ENCODE measurements at regions not wholly inside any gene's neighbourhood (a gene's known extent, or its start where the extent isn't known, plus 50 kb on each side); places are given as distances from the start of the nearest gene placed in this dataset.

GRCh38 chr21:35116777-35117176, 67.7 kb upstream of the RUNX1 start:
- no peak for TF ChIP-seq CREB1 (IDR thresholded peaks at IDR 0.05; ENCODE audit: low read depth)
- TF ChIP-seq YY1 (IDR thresholded peaks at IDR 0.05; ENCODE audit: low read depth) = no peak
- TF ChIP-seq EP300 (IDR thresholded peaks at IDR 0.05; ENCODE audit: borderline replicate concordance) = no peak
- TF ChIP-seq TEAD4 (IDR thresholded peaks at IDR 0.05) = no peak
- no peak for TF ChIP-seq MAX (IDR thresholded peaks at IDR 0.05)
- no peak for TF ChIP-seq CEBPB (IDR thresholded peaks at IDR 0.05)
- TF ChIP-seq TAF1 (IDR thresholded peaks at IDR 0.05; ENCODE audit: low read depth) = no peak
- no peak for TF ChIP-seq NFIC (IDR thresholded peaks at IDR 0.05)
- TF ChIP-seq, protein P1, sequence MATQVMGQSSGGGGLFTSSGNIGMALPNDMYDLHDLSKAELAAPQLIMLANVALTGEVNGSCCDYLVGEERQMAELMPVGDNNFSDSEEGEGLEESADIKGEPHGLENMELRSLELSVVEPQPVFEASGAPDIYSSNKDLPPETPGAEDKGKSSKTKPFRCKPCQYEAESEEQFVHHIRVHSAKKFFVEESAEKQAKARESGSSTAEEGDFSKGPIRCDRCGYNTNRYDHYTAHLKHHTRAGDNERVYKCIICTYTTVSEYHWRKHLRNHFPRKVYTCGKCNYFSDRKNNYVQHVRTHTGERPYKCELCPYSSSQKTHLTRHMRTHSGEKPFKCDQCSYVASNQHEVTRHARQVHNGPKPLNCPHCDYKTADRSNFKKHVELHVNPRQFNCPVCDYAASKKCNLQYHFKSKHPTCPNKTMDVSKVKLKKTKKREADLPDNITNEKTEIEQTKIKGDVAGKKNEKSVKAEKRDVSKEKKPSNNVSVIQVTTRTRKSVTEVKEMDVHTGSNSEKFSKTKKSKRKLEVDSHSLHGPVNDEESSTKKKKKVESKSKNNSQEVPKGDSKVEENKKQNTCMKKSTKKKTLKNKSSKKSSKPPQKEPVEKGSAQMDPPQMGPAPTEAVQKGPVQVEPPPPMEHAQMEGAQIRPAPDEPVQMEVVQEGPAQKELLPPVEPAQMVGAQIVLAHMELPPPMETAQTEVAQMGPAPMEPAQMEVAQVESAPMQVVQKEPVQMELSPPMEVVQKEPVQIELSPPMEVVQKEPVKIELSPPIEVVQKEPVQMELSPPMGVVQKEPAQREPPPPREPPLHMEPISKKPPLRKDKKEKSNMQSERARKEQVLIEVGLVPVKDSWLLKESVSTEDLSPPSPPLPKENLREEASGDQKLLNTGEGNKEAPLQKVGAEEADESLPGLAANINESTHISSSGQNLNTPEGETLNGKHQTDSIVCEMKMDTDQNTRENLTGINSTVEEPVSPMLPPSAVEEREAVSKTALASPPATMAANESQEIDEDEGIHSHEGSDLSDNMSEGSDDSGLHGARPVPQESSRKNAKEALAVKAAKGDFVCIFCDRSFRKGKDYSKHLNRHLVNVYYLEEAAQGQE (IDR thresholded peaks at IDR 0.05; ENCODE audit: low read depth) = no peak
- no peak for TF ChIP-seq FOXM1 (IDR thresholded peaks at IDR 0.05; ENCODE audit: borderline replicate concordance, low read depth)
- TF ChIP-seq, protein P2, sequence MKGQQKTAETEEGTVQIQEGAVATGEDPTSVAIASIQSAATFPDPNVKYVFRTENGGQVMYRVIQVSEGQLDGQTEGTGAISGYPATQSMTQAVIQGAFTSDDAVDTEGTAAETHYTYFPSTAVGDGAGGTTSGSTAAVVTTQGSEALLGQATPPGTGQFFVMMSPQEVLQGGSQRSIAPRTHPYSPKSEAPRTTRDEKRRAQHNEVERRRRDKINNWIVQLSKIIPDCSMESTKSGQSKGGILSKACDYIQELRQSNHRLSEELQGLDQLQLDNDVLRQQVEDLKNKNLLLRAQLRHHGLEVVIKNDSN (IDR thresholded peaks at IDR 0.05) = no peak
- no peak for TF ChIP-seq TCF12 (IDR thresholded peaks at IDR 0.05; ENCODE audit: low read depth)

Measured in Ishikawa (cell line).